HEK293 (cell line): ENCODE measurements at regions not wholly inside any gene's neighbourhood (a gene's known extent, or its start where the extent isn't known, plus 50 kb on each side); places are given as distances from the start of the nearest gene placed in this dataset.

Experiments used
- MYNN ChIP-seq: fragments of 450-650 bp; formaldehyde crosslinking; IDR thresholded peaks from 2 replicates; pipeline ENCODE4 v1.5.1; 2016; ENCODE audit warnings: missing biosample characterization, missing genetic modification characterization, borderline replicate concordance
- MZF1 ChIP-seq: fragments of 450-650 bp; formaldehyde crosslinking; IDR thresholded peaks from 2 replicates; pipeline ENCODE4 v1.5.1; 2017; ENCODE audit warnings: missing biosample characterization, missing genetic modification characterization, borderline replicate concordance
- TCF7L2 ChIP-seq: IDR thresholded peaks from 2 replicates; pipeline ENCODE4 v1.6.1; 2011; ENCODE audit warnings: low read depth, mild to moderate bottlenecking, inconsistent platforms, low read length, moderate library complexity, borderline replicate concordance
- YY1 ChIP-seq: fragments of 450-650 bp; formaldehyde crosslinking; IDR thresholded peaks from 2 replicates; pipeline ENCODE4 v1.5.1; 2018; ENCODE audit warnings: missing biosample characterization, missing genetic modification characterization
- ZBTB7A ChIP-seq: fragments of 450-650 bp; formaldehyde crosslinking; IDR thresholded peaks from 2 replicates; pipeline ENCODE4 v1.5.1; 2016; ENCODE audit warnings: low read depth, missing biosample characterization, missing genetic modification characterization
- ZBTB8A ChIP-seq: fragments of 450-650 bp; formaldehyde crosslinking; IDR thresholded peaks from 2 replicates; pipeline ENCODE4 v1.5.1; 2016; ENCODE audit warnings: missing biosample characterization, missing genetic modification characterization
- ZNF48 ChIP-seq: fragments of 450-650 bp; formaldehyde crosslinking; IDR thresholded peaks from 2 replicates; pipeline ENCODE4 v1.5.1; 2016; ENCODE audit warnings: missing biosample characterization, missing genetic modification characterization
- ZNF514 ChIP-seq: fragments of 450-650 bp; formaldehyde crosslinking; IDR thresholded peaks from 2 replicates; pipeline ENCODE4 v1.5.1; 2016; ENCODE audit warnings: missing biosample characterization, missing genetic modification characterization
- ZNF76 ChIP-seq: fragments of 450-650 bp; formaldehyde crosslinking; IDR thresholded peaks from 2 replicates; pipeline ENCODE4; 2016; ENCODE audit warnings: low read depth, missing biosample characterization, missing genetic modification characterization, borderline replicate concordance
- TF ChIP-seq, protein P1 (sequence below): fragments of 450-650 bp; formaldehyde crosslinking; IDR thresholded peaks from 2 replicates; pipeline ENCODE4 v1.5.1; 2016; ENCODE audit warnings: missing biosample characterization, missing genetic modification characterization
- TF ChIP-seq, protein P2 (sequence below): sonication (generic); formaldehyde crosslinking; IDR thresholded peaks from 2 replicates; pipeline ENCODE4 v1.8.1; 2022; ENCODE audit warnings: mild to moderate bottlenecking, moderate library complexity, missing genetic modification reagents
- TF ChIP-seq, protein P3 (sequence below): fragments of 450-650 bp; IDR thresholded peaks from 2 replicates; pipeline ENCODE4 v1.5.1; 2018; ENCODE audit warnings: missing biosample characterization, mild to moderate bottlenecking, missing genetic modification characterization

DNA sequence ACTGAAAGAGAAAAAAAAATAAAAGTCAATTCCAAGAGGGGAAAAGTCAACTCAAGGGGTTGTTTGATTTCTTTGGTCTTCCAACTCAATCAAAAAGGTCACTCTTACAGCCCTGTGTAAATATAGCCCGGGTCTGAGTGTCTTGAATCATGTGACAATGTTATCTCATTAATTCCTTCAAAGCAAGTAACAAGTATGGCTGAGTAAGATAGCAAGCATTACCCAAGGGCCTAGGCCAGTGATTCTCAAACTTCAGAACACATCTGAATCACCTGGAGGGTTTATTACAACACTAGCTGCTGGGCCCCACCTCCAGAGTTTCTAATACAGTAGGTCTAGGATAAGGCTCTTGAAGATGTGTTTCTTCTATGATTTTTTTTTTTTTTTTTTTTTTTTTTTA is 125.0 kb downstream of the PRLHR start:
- TF ChIP-seq, protein P1, sequence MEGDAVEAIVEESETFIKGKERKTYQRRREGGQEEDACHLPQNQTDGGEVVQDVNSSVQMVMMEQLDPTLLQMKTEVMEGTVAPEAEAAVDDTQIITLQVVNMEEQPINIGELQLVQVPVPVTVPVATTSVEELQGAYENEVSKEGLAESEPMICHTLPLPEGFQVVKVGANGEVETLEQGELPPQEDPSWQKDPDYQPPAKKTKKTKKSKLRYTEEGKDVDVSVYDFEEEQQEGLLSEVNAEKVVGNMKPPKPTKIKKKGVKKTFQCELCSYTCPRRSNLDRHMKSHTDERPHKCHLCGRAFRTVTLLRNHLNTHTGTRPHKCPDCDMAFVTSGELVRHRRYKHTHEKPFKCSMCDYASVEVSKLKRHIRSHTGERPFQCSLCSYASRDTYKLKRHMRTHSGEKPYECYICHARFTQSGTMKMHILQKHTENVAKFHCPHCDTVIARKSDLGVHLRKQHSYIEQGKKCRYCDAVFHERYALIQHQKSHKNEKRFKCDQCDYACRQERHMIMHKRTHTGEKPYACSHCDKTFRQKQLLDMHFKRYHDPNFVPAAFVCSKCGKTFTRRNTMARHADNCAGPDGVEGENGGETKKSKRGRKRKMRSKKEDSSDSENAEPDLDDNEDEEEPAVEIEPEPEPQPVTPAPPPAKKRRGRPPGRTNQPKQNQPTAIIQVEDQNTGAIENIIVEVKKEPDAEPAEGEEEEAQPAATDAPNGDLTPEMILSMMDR (tag by site-specific recombination), result no peak
- no peak for TF ChIP-seq ZNF514 (tag by site-specific recombination)
- TF ChIP-seq MZF1 (tag by site-specific recombination), result no peak
- TF ChIP-seq ZNF48, result no peak
- TF ChIP-seq ZNF76 (tag by site-specific recombination), result no peak
- TF ChIP-seq, protein P2, sequence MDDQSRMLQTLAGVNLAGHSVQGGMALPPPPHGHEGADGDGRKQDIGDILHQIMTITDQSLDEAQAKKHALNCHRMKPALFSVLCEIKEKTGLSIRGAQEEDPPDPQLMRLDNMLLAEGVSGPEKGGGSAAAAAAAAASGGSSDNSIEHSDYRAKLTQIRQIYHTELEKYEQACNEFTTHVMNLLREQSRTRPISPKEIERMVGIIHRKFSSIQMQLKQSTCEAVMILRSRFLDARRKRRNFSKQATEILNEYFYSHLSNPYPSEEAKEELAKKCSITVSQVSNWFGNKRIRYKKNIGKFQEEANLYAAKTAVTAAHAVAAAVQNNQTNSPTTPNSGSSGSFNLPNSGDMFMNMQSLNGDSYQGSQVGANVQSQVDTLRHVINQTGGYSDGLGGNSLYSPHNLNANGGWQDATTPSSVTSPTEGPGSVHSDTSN, result no peak
- TF ChIP-seq TCF7L2, result no peak
- no peak for TF ChIP-seq YY1 (tag by site-specific recombination)
- TF ChIP-seq, protein P3, sequence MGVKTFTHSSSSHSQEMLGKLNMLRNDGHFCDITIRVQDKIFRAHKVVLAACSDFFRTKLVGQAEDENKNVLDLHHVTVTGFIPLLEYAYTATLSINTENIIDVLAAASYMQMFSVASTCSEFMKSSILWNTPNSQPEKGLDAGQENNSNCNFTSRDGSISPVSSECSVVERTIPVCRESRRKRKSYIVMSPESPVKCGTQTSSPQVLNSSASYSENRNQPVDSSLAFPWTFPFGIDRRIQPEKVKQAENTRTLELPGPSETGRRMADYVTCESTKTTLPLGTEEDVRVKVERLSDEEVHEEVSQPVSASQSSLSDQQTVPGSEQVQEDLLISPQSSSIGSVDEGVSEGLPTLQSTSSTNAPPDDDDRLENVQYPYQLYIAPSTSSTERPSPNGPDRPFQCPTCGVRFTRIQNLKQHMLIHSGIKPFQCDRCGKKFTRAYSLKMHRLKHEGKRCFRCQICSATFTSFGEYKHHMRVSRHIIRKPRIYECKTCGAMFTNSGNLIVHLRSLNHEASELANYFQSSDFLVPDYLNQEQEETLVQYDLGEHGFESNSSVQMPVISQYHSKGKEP (tag by site-specific recombination), result no peak
- TF ChIP-seq ZBTB8A (tag by site-specific recombination), result no peak
- no peak for TF ChIP-seq ZBTB7A (tag by site-specific recombination)
- TF ChIP-seq MYNN (tag by site-specific recombination), result no peak
